ENCODE measurements at regions not wholly inside any gene's neighbourhood (a gene's known extent, or its start where the extent isn't known, plus 50 kb on each side); places are given as distances from the start of the nearest gene placed in this dataset.

GRCh38 chr13:99829593-99830239 lies 141.9 kb downstream of the ZIC5 start (continued):
- TF ChIP-seq AHDC1 (CRISPR knock-in tag; IDR thresholded peaks at IDR 0.05; ENCODE audit: borderline replicate concordance) (0 out of 2 replicates have a peak, but pooled peaks have one; percentile 26), RORA (CRISPR knock-in tag; IDR thresholded peaks at IDR 0.05) (no peak), ELF1 (CRISPR knock-in tag; IDR thresholded peaks at IDR 0.05) (no peak), IRF2 (CRISPR knock-in tag; IDR thresholded peaks at IDR 0.05) (0 out of 2 replicates have a peak, but pooled peaks have one; percentile 19), THRA (CRISPR knock-in tag; IDR thresholded peaks at IDR 0.05; ENCODE audit: borderline replicate concordance) (no peak), ZNF780A (CRISPR knock-in tag; IDR thresholded peaks at IDR 0.05) (no peak), ARNT (IDR thresholded peaks at IDR 0.05) (no peak), ATRX (CRISPR knock-in tag; IDR thresholded peaks at IDR 0.05; ENCODE audit: borderline replicate concordance) (no peak), ZMAT3 (CRISPR knock-in tag; conservative IDR thresholded peaks at IDR 0.05) (no peak), ZFYVE20 (CRISPR knock-in tag; IDR thresholded peaks at IDR 0.05; ENCODE audit: borderline replicate concordance, low read depth) (no peak), HOXA7 (CRISPR knock-in tag; IDR thresholded peaks at IDR 0.05) (no peak), MTA1 (CRISPR knock-in tag; IDR thresholded peaks at IDR 0.05; ENCODE audit: borderline replicate concordance) (no peak), GPBP1L1 (CRISPR knock-in tag; IDR thresholded peaks at IDR 0.05) (no peak), FOXJ3 (CRISPR knock-in tag; IDR thresholded peaks at IDR 0.05; ENCODE audit: borderline replicate concordance) (no peak), ZBTB7B (CRISPR knock-in tag; IDR thresholded peaks at IDR 0.05) (no peak), ZNF274 (CRISPR knock-in tag; IDR thresholded peaks at IDR 0.05) (no peak), SNAPC5 (CRISPR knock-in tag; IDR thresholded peaks at IDR 0.05; ENCODE audit: borderline replicate concordance) (no peak), ZNF7 (CRISPR knock-in tag; IDR thresholded peaks at IDR 0.05) (no peak), SAP130 (CRISPR knock-in tag; IDR thresholded peaks at IDR 0.05; ENCODE audit: low read depth) (peak; percentile 40; the same call in 1 of the 2 replicates), REPIN1 (CRISPR knock-in tag; IDR thresholded peaks at IDR 0.05; ENCODE audit: borderline replicate concordance, low read depth) (no peak), ZBTB14 (CRISPR knock-in tag; IDR thresholded peaks at IDR 0.05) (no peak), MAFK (conservative IDR thresholded peaks at IDR 0.05 in 1 of 2, IDR thresholded peaks at IDR 0.05 in 1 of 2; ENCODE audit: low read length in 2 of 2) (no peak)
